CD4-positive, alpha-beta T cell treated with Interferon alpha-2 for 1 hour (primary cell): ENCODE measurements at regions not wholly inside any gene's neighbourhood (a gene's known extent, or its start where the extent isn't known, plus 50 kb on each side); places are given as distances from the start of the nearest gene placed in this dataset.
A peak's percentile ranks its signal among the peaks of the same experiment; 100 is the strongest.
"Not testable (repeated sequence)": the region's sequence is repeated elsewhere in the genome, so short reads cannot be mapped to it uniquely, and the experiment has no call there.

Experiments
- DNase-seq, 2 donors: peaks; one replicate each; pipeline ENCODE4 v3.0.0-alpha.2; 2020 to 2022

DNA sequence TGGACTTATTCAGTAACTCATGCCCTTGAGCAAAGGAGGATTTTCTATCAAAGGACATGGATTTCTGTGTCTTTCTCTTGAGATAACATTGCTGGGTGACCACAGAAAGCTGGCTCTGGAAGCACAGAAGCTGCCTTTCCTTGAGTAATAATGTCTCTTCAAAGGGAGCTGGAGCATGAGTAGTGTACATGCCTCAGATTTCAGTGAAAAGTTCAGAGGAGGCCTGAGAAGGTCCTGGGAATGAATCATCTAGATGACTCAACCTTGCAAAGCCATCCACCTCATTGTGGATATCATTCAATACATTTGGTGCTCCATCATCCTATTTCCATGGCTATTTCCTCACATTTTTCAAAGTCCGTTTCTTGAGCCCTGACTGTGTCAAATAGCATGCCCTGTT, 77.6 kb upstream of the OR4M2 start:
- DNase-seq = not testable (repeated sequence)

DNA sequence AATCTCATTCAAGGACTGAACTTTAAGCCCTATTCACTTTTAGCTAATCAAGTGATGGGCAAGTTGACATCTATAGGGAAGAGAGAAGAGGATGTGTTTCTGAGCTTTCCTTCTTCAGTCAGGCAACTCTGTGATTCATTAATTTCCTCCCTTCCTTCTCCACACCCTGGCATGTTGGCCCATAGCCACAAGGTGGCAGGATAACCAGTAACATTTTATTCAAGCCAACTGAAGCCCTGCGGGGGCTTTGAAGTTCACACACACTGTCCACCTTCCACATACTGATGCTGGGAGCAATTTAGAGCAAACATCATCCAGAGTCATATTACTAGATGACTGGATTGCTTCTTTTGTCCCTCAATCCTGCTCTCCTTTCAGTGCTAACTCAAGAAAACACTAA, 91.2 kb upstream of the OR4M2 start:
- DNase-seq = not testable (repeated sequence)

DNA sequence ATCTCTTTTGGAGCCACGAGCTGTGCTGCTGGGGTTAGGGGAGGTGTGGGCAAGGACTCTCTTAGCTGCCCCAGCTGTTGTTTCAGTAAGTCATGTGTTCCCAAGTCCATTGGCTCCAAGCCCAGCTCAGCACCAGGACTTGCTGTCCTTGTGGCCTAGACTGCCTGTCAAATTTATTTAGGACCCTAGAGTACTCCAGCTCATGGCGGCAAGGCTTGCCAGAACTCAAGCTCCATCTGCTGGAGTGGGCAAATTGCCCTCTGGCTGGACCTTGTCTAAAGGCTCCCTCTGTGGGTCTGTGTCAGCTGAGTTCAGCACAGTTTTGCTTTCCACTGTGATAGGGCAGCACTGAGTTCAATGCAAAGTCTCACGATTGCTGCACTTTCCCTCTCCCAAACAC, 96.5 kb upstream of the OR4M2 start:
- not testable (repeated sequence) for DNase-seq

- not testable (repeated sequence) for DNase-seq
These were observed 100.4 kb upstream of the OR4M2 start for GRCh38 chr15:21979960-21980359.

- peak in 1 of 2 donors; percentile 1 for DNase-seq
These were observed 76.2 kb upstream of the POTEB start for GRCh38 chr15:21953713-21954112.

- DNase-seq = not testable (repeated sequence)
These were observed 62.8 kb upstream of the POTEB start for GRCh38 chr15:21940302-21940701.
